Transverse colon (tissue), 4 donors: ENCODE measurements at regions not wholly inside any gene's neighbourhood (a gene's known extent, or its start where the extent isn't known, plus 50 kb on each side); places are given as distances from the start of the nearest gene placed in this dataset.

Experiments used
- DNase-seq: peaks from one replicate; pipeline ENCODE4 v3.0.0-alpha.2; 2019
- H3K27ac ChIP-seq, 4 donors: fragments of 200-600 bp; sonication (generic); 2 replicates each; pipeline ENCODE4 v1.5.1; 2016 to 2018; ENCODE audit warnings: inconsistent platforms in 4 of 4
- H3K27me3 ChIP-seq: fragments of 200-600 bp; sonication (generic); 2 replicates; pipeline ENCODE4 v1.5.1; 2017; ENCODE audit warnings: inconsistent platforms
- H3K36me3 ChIP-seq, 4 donors: fragments of 200-600 bp; sonication (generic); 2 replicates each; pipeline ENCODE4 v1.5.1; 2017 to 2019; ENCODE audit warnings: inconsistent platforms in 4 of 4
- H3K4me1 ChIP-seq, 4 donors: fragments of 200-600 bp; sonication (generic); 2 replicates each; pipeline ENCODE4 v1.5.1; 2017 to 2020; ENCODE audit warnings: inconsistent platforms in 4 of 4
- H3K4me3 ChIP-seq, 4 donors: fragments of 200-600 bp; sonication (generic); 1 replicate in 1 of 4; 2 replicates in 3 of 4; pipeline versions ENCODE4 v1.5.1 to v1.6.1; 2017 to 2019; ENCODE audit warnings: inconsistent platforms in 4 of 4
- H3K9me3 ChIP-seq, 2 donors: fragments of 200-600 bp; sonication (generic); 2 replicates each; pipeline ENCODE4 v1.5.1; 2017 to 2019; ENCODE audit warnings: inconsistent platforms in 2 of 2
- CTCF ChIP-seq, 5 experiments: fragments of 200-600 bp in 3 of 5; fragments of 450-650 bp in 2 of 5; sonication (generic) in 3 of 5; IDR thresholded peaks; 1 replicate in 2 of 5; 2 replicates in 3 of 5; pipeline ENCODE4 v1.5.1; 2016 to 2017; ENCODE audit warnings: antibody characterized with exemption in 5 of 5, inconsistent platforms in 3 of 5, mild to moderate bottlenecking in 2 of 5, moderate library complexity in 1 of 5
- EP300 ChIP-seq: sonication (generic); formaldehyde crosslinking; IDR thresholded peaks from one replicate; pipeline ENCODE4 v1.6.1; 2017; ENCODE audit warnings: antibody characterized with exemption, low read depth
- POLR2A ChIP-seq: fragments of 450-650 bp; IDR thresholded peaks from one replicate; pipeline ENCODE4 v1.6.1; 2016; ENCODE audit warnings: antibody characterized with exemption, mild to moderate bottlenecking, moderate library complexity
- POLR2AphosphoS5 ChIP-seq, 3 donors: sonication (generic); formaldehyde crosslinking; IDR thresholded peaks; one replicate each; pipeline ENCODE4 v1.6.1; 2016; ENCODE audit warnings: antibody characterized with exemption in 3 of 3
- WGBS, 2 donors: methylation state at CpG; one replicate each; pipeline ENCODE4 v1.1.5; 2018; ENCODE audit warnings: low coverage in 1 of 2; 5-methylcytosine and 5-hydroxymethylcytosine counted together
- in situ Hi-C, 4 donors: fragments of 200-750 bp; cut with MboI; loops; one replicate each; pipeline versions ENCODE4 v1.15.0 to v1.15.1; 2017; ENCODE audit warnings: low sequenced_read_pairs in 3 of 4, low pct_ligation_motif_present in 1 of 4, low pct_unique_long_range_greater_than_20kb in 1 of 4
- intact Hi-C: fragments of 100-400 bp; cut with DNase I; formaldehyde crosslinking; loops from one replicate; pipeline ENCODE4 v1.15.1; 2023; ENCODE audit warnings: low total_unique reads

DNA sequence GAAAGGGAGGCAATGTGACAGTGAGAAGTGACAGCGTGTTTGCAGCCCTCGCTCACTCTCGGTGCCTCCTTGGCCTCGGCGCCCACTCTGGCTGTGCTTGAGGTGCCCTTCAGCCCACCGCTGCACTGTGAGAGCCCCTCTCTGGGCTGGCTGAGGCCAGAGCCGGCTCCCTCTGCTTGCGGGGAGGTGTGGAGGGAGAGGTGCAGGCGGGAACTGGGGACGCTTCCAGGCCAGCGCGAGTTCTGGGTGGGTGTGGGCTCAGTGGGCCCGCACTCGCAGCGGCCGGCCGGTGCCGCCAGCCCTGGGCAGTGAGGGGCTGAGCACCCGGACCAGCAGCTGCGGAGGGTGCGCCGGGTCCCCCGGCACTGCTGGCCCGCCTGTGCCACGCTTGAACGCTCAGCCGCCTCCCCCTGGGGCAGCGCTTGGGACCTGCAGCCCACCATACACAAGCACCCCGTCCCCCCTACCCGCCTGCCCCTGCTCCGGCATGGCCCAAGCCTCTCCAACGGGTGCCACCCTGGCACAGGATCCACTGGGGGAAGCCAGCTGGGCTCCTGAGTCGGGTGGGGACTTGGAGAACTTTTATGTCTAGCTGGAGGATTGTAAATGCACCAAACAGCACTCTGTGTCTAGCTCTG, 1142.8 kb upstream of the INTU start:
- H3K36me3 ChIP-seq: no peaks in the 10 kb centered on the region
- DNase-seq: no peak
- intact Hi-C loops: no loop called here
- H3K27ac ChIP-seq: no peak overlapping the region
- no peaks in the 10 kb centered on the region for H3K27me3 ChIP-seq
- no peaks in the 10 kb centered on the region for H3K4me1 ChIP-seq
- in situ Hi-C loops: no loop called here
- TF ChIP-seq CTCF (IDR thresholded peaks at IDR 0.05) (no peak), POLR2AphosphoS5 (IDR thresholded peaks at IDR 0.05) (no peak)
- H3K9me3 ChIP-seq: no peaks in the 10 kb centered on the region
- WGBS, 2 donors: 92% methylated on average over 14 of the region's 33 CpGs; no CpG with 5 or more reads in 1 of the 2 donors
- no peak overlapping the region for H3K4me3 ChIP-seq

GRCh38 chr4:126495163-126495752, 1137.5 kb upstream of the INTU start:
- intact Hi-C loops: no loop called here
- Histone ChIP-seq H3K9me3 (no peaks in the 10 kb centered on the region), H3K4me3 (no peak overlapping the region), H3K4me1 (no peaks in the 10 kb centered on the region), H3K27ac (no peak overlapping the region), H3K27me3 (no peaks in the 10 kb centered on the region), H3K36me3 (no peaks in the 10 kb centered on the region)
- in situ Hi-C loops: no loop called here
- TF ChIP-seq EP300 (no peak), POLR2A (no peak), POLR2AphosphoS5 (IDR thresholded peaks at IDR 0.05) (no peak), CTCF (IDR thresholded peaks at IDR 0.05) (no peak)
- 68 to 75% methylated on average over 1 of the region's 1 CpG for WGBS, 2 donors
- no peak for DNase-seq

GRCh38 chr4:126512979-126513378, 1119.8 kb upstream of the INTU start:
- no peak overlapping the region for H3K4me3 ChIP-seq
- no peak for DNase-seq
- TF ChIP-seq EP300: no peak
- no peak for TF ChIP-seq POLR2A
- no peak for TF ChIP-seq CTCF (IDR thresholded peaks at IDR 0.05)
- TF ChIP-seq POLR2AphosphoS5 (IDR thresholded peaks at IDR 0.05): no peak
- 68 to 71% methylated on average over 1 of the region's 1 CpG for WGBS, 2 donors
- H3K9me3 ChIP-seq: no peaks in the 10 kb centered on the region
- in situ Hi-C loops (no loop called here), intact Hi-C loops (no loop called here)
- no peaks in the 10 kb centered on the region for H3K4me1 ChIP-seq
- H3K36me3 ChIP-seq: no peaks in the 10 kb centered on the region
- H3K27me3 ChIP-seq: no peaks in the 10 kb centered on the region
- no peak overlapping the region for H3K27ac ChIP-seq

DNA sequence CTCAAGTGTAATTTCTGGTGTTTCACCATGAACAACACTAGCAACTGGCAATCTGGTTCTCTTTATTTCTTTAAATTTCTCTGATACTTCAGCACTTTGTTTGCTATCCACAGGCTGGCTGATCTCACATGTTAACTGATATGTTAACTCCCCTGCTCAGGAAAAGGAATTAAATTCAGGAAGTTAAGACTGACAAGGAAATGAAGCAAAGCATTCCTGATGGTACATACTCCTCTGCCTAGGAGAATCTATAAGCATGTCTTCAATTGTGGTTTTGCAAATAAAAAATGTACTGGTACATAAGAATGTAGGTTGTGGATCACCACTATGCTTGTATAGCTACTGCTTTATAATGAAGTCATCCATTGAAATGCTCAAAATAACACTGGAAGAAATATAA, 1119.2 kb upstream of the INTU start:
- H3K4me1 ChIP-seq: no peaks in the 10 kb centered on the region
- no peak overlapping the region for H3K4me3 ChIP-seq
- DNase-seq: no peak
- H3K9me3 ChIP-seq: no peaks in the 10 kb centered on the region
- no peaks in the 10 kb centered on the region for H3K27me3 ChIP-seq
- TF ChIP-seq POLR2A (no peak), CTCF (IDR thresholded peaks at IDR 0.05) (no peak), POLR2AphosphoS5 (IDR thresholded peaks at IDR 0.05) (no peak), EP300 (no peak)
- no peak overlapping the region for H3K27ac ChIP-seq
- intact Hi-C loops (no loop called here), in situ Hi-C loops (no loop called here)
- H3K36me3 ChIP-seq: no peaks in the 10 kb centered on the region
